B cell (primary cell): ENCODE measurements at regions not wholly inside any gene's neighbourhood (a gene's known extent, or its start where the extent isn't known, plus 50 kb on each side); places are given as distances from the start of the nearest gene placed in this dataset.

ENCODE experiments used
- ATAC-seq: fragments of 200-7000 bp; cut with Tn5 transposase; one replicate; pipeline ENCODE4 v1.10.0; 2021; ENCODE audit warnings: low read depth, mild to moderate bottlenecking, moderate number of reproducible peaks, moderate library complexity
- CTCF ChIA-PET: fragments of 350-600 bp; sonication (Branson Sonifier 250); formaldehyde crosslinking; loops from one replicate; lab custom pipeline; 2021; ENCODE audit warnings: antibody characterized with exemption, inconsistent platforms; lab: Charles Lee
- POLR2A ChIA-PET: fragments of 350-600 bp; sonication (Branson Sonifier 250); formaldehyde crosslinking; loops from one replicate; lab custom pipeline; 2021; ENCODE audit warnings: antibody characterized with exemption; lab: Charles Lee
- DNase-seq: peaks from one replicate; pipeline ENCODE4 v3.0.0; 2013
- H2AFZ ChIP-seq: 2 replicates; pipeline ENCODE4 v1.6.1; 2012; ENCODE audit warnings: mild to moderate bottlenecking, low read depth, low read length; ENCODE audit not compliant: insufficient read depth, poor library complexity, severe bottlenecking
- H3K27ac ChIP-seq, 2 donors: 1 replicate in 1 of 2; 2 replicates in 1 of 2; pipeline ENCODE4 v1.5.1; 2012 to 2013; ENCODE audit warnings: low read length in 2 of 2, mild to moderate bottlenecking in 2 of 2, moderate library complexity in 1 of 2
- H3K27me3 ChIP-seq, 4 experiments: fragments of 200-600 bp in 1 of 4; sonication (generic) in 1 of 4; replicated peaks in 1 of 4; 1 replicate in 2 of 4; 2 replicates in 2 of 4; pipeline versions ENCODE4 v1.6.1 to v1.7.0; 2013 to 2016; ENCODE audit warnings: low read length in 3 of 4, mild to moderate bottlenecking in 2 of 4, mixed read lengths in 1 of 4, moderate library complexity in 1 of 4; ENCODE audit not compliant: insufficient read depth in 4 of 4, control insufficient read depth in 3 of 4; ENCODE audit errors: control extremely low read depth in 1 of 4
- H3K36me3 ChIP-seq, 2 experiments: replicated peaks in 1 of 2; 1 replicate in 1 of 2; 2 replicates in 1 of 2; pipeline versions ENCODE4 v1.6.1 to v1.7.1; 2013; ENCODE audit warnings: low read length in 1 of 2; ENCODE audit not compliant: insufficient read depth in 2 of 2, control insufficient read depth in 1 of 2; ENCODE audit errors: control extremely low read depth in 1 of 2, extremely low read depth in 1 of 2
- H3K4me1 ChIP-seq, 2 donors: fragments of 200-600 bp in 1 of 2; sonication (generic) in 1 of 2; 1 replicate in 1 of 2; 2 replicates in 1 of 2; pipeline versions ENCODE4 v1.5.1 to v1.6.1; 2013 to 2017; ENCODE audit warnings: low read length in 2 of 2; ENCODE audit not compliant: control insufficient read depth in 2 of 2, insufficient read depth in 2 of 2
- H3K4me2 ChIP-seq: replicated peaks from 2 replicates; pipeline ENCODE3; 2012; ENCODE audit warnings: mild to moderate bottlenecking, low read depth, low read length; ENCODE audit not compliant: poor library complexity, severe bottlenecking
- H3K4me3 ChIP-seq, 5 experiments: fragments of 200-600 bp in 1 of 5; sonication (generic) in 1 of 5; 1 replicate in 3 of 5; 2 replicates in 2 of 5; pipeline versions ENCODE4 v1.5.1 to v1.7.0; 2011 to 2016; ENCODE audit warnings: low read length in 4 of 5, mild to moderate bottlenecking in 4 of 5, low read depth in 2 of 5, control low read depth in 1 of 5, moderate library complexity in 1 of 5; ENCODE audit not compliant: insufficient read depth in 1 of 5; ENCODE audit errors: control extremely low read depth in 1 of 5, extremely low read depth in 1 of 5
- H3K79me2 ChIP-seq: fragments of 200-600 bp; sonication (generic); one replicate; pipeline ENCODE4 v1.6.0; 2016; ENCODE audit warnings: low read length; ENCODE audit not compliant: control insufficient read depth, insufficient read depth
- H3K9ac ChIP-seq: fragments of 200-600 bp; sonication (generic); 2 replicates; pipeline ENCODE4 v1.6.1; 2017; ENCODE audit warnings: mild to moderate bottlenecking, low read length, moderate library complexity
- H3K9me3 ChIP-seq, 3 donors: one replicate each; pipeline versions ENCODE4 v1.6.1 to v1.7.1; 2013; ENCODE audit warnings: low read length in 2 of 3; ENCODE audit not compliant: control insufficient read depth in 2 of 3, insufficient read depth in 1 of 3; ENCODE audit errors: control extremely low read depth in 1 of 3
- H4K20me1 ChIP-seq: 2 replicates; pipeline ENCODE4 v1.6.0; 2012; ENCODE audit warnings: mild to moderate bottlenecking, low read length; ENCODE audit not compliant: insufficient read depth, control insufficient read depth, poor library complexity, severe bottlenecking
- H3K27ac Mint-ChIP-seq: one replicate; pipeline ENCODE4 v1.8.0; 2021; ENCODE audit warnings: mixed read lengths
- H3K27me3 Mint-ChIP-seq: one replicate; pipeline ENCODE4 v1.8.0; 2021; ENCODE audit warnings: mixed read lengths
- H3K4me1 Mint-ChIP-seq: one replicate; pipeline ENCODE4 v1.8.0; 2021; ENCODE audit warnings: mixed read lengths
- H3K4me3 Mint-ChIP-seq: one replicate; pipeline ENCODE4 v1.8.0; 2021; ENCODE audit warnings: mixed read lengths
- H3K9me3 Mint-ChIP-seq: one replicate; pipeline ENCODE4 v1.8.0; 2022; ENCODE audit warnings: mixed read lengths; ENCODE audit not compliant: insufficient read depth
- CTCF ChIP-seq: fragments of 200-600 bp; IDR thresholded peaks from one replicate; pipeline ENCODE4 v1.8.0; 2022; ENCODE audit warnings: antibody characterized with exemption, mild to moderate bottlenecking
- EZH2 ChIP-seq: IDR thresholded peaks from 2 replicates; pipeline ENCODE4 v1.6.1; 2012; ENCODE audit warnings: borderline replicate concordance, low read depth, mild to moderate bottlenecking, moderate library complexity, low read length; ENCODE audit not compliant: insufficient read depth, poor library complexity, severe bottlenecking
- WGBS: methylation state at CpG from one replicate; pipeline ENCODE4 v1.1.5; 2013; ENCODE audit warnings: missing lambda C conversion rate; ENCODE audit not compliant: insufficient coverage; 5-methylcytosine and 5-hydroxymethylcytosine counted together
- intact Hi-C: fragments of 100-400 bp; cut with micrococcal nuclease; formaldehyde crosslinking; loops from one replicate; pipeline ENCODE4 v1.10.0; 2022

- DNase-seq: no peak
- no peaks in the 10 kb centered on the region for H3K4me1 ChIP-seq
- Mint-ChIP-seq H3K27ac (no peak overlapping the region), H3K4me1 (no peaks in the 10 kb centered on the region), H3K9me3 (peaks cover 9% of the 10 kb centered on the region), H3K4me3 (no peak overlapping the region), H3K27me3 (peaks cover 18% of the 10 kb centered on the region)
- H3K9ac ChIP-seq: no peak overlapping the region
- intact Hi-C loops: no loop called here
- H4K20me1 ChIP-seq: no peaks in the 10 kb centered on the region
- H3K27ac ChIP-seq: no peak overlapping the region
- H3K4me2 ChIP-seq: no peak overlapping the region
- POLR2A ChIA-PET: no interaction called here
- H3K27me3 ChIP-seq: no peaks in the 10 kb centered on the region
- ATAC-seq: no peak
- CTCF ChIA-PET: no interaction called here
- H3K4me3 ChIP-seq: no peak overlapping the region
- H2AFZ ChIP-seq: no peak overlapping the region
- H3K36me3 ChIP-seq: no peaks in the 10 kb centered on the region
- TF ChIP-seq CTCF (no peak), EZH2 (no peak)
- no peaks in the 10 kb centered on the region for H3K9me3 ChIP-seq
- WGBS: 57% methylated on average over 1 of the region's 2 CpGs
- no peaks in the 10 kb centered on the region for H3K79me2 ChIP-seq
Observed at GRCh38 chr3:23029001-23029400, 174.1 kb upstream of the UBE2E2 start.

- no peaks in the 10 kb centered on the region for H3K36me3 ChIP-seq
- H3K4me3 Mint-ChIP-seq: peak overlapping the region; percentile 48
- no peaks in the 10 kb centered on the region for H4K20me1 ChIP-seq
- CTCF ChIA-PET: no interaction called here
- ATAC-seq (no peak), DNase-seq (peak; percentile 12)
- H3K27me3 Mint-ChIP-seq: peaks cover 12% of the 10 kb centered on the region
- H3K27ac Mint-ChIP-seq: peak overlapping the region; percentile 29
- H3K27me3 ChIP-seq: no peaks in the 10 kb centered on the region
- peak overlapping the region; percentile 12 for H3K4me2 ChIP-seq
- H3K27ac ChIP-seq: no peak overlapping the region
- peaks cover 4% of the 10 kb centered on the region for H3K9me3 Mint-ChIP-seq
- intact Hi-C loops: no loop called here
- H3K4me3 ChIP-seq: no peak overlapping the region
- H3K9me3 ChIP-seq: no peaks in the 10 kb centered on the region
- H2AFZ ChIP-seq: peak overlapping the region; percentile 19
- POLR2A ChIA-PET: no interaction called here
- no peak overlapping the region for H3K9ac ChIP-seq
- TF ChIP-seq CTCF: no peak
- TF ChIP-seq EZH2: no peak
- H3K4me1 ChIP-seq: peaks cover 7 to 9% of the 10 kb centered on the region in 2 donors
- no peaks in the 10 kb centered on the region for H3K79me2 ChIP-seq
- H3K4me1 Mint-ChIP-seq: peaks cover 18% of the 10 kb centered on the region
- WGBS: 55% methylated on average over 7 of the region's 9 CpGs
Observed at GRCh38 chr3:23035927-23036640, 167.0 kb upstream of the UBE2E2 start.
